IPS-NIHi11 (cell line): ENCODE measurements at regions not wholly inside any gene's neighbourhood (a gene's known extent, or its start where the extent isn't known, plus 50 kb on each side); places are given as distances from the start of the nearest gene placed in this dataset.

Source experiments
- DNase-seq: peaks from one replicate; pipeline ENCODE4 v3.0.0; 2012; ENCODE audit warnings: mixed read lengths, low spot score

- no peak for DNase-seq
Observed at GRCh38 chr14:100467046-100467750, 120.0 kb downstream of the BEGAIN start.

- no peak for DNase-seq
Observed at GRCh38 chr14:100467939-100468338, 119.3 kb downstream of the BEGAIN start.

GRCh38 chr14:100468557-100468956, 118.7 kb downstream of the BEGAIN start:
- DNase-seq, result no peak

GRCh38 chr14:100469632-100470522, 117.3 kb downstream of the BEGAIN start:
- no peak for DNase-seq

- no peak for DNase-seq
Observed at GRCh38 chr14:100470523-100470897, 116.7 kb downstream of the BEGAIN start.

- DNase-seq, result no peak
Observed at GRCh38 chr14:100471441-100472093, 115.7 kb downstream of the BEGAIN start.

- no peak for DNase-seq
Observed at GRCh38 chr14:100472094-100472455, 115.1 kb downstream of the BEGAIN start.

GRCh38 chr14:100472491-100472890, 114.7 kb downstream of the BEGAIN start:
- DNase-seq, result no peak

GRCh38 chr14:100473249-100473648, 114.0 kb downstream of the BEGAIN start:
- no peak for DNase-seq

- DNase-seq, result no peak
Observed at GRCh38 chr14:100474196-100474595, 113.0 kb downstream of the BEGAIN start.

- DNase-seq, result no peak
Observed at GRCh38 chr14:100475268-100475667, 111.9 kb downstream of the BEGAIN start.

- no peak for DNase-seq
Observed at GRCh38 chr14:100476012-100476822, 111.0 kb downstream of the BEGAIN start.

GRCh38 chr14:100484531-100485267, 102.5 kb downstream of the BEGAIN start:
- DNase-seq, result no peak

- peak; percentile 95 for DNase-seq
Observed at GRCh38 chr14:100486025-100486828, 101.0 kb downstream of the BEGAIN start.
